Hepatocyte (in vitro differentiated cells): ENCODE measurements at regions not wholly inside any gene's neighbourhood (a gene's known extent, or its start where the extent isn't known, plus 50 kb on each side); places are given as distances from the start of the nearest gene placed in this dataset.

Source experiments
- CTCF ChIP-seq: fragments of 200-600 bp; sonication (generic); IDR thresholded peaks from 2 replicates; pipeline ENCODE4 v1.5.1; 2016; ENCODE audit warnings: antibody characterized with exemption, mild to moderate bottlenecking; ENCODE audit not compliant: poor library complexity
- EZH2 ChIP-seq: fragments of 200-600 bp; sonication (generic); IDR thresholded peaks from 2 replicates; pipeline ENCODE4 v1.6.1; 2016; ENCODE audit warnings: antibody characterized with exemption, mild to moderate bottlenecking, borderline replicate concordance
- EZH2phosphoT487 ChIP-seq: fragments of 200-600 bp; sonication (generic); IDR thresholded peaks from one replicate; pipeline ENCODE4 v1.6.1; 2018; ENCODE audit warnings: antibody characterized with exemption, mild to moderate bottlenecking, low read depth, moderate library complexity; ENCODE audit not compliant: unreplicated experiment, severe bottlenecking

- TF ChIP-seq CTCF (no peak), EZH2 (no peak), EZH2phosphoT487 (no peak)
Observed at GRCh38 chr6:10316373-10316721, 98.5 kb downstream of the TFAP2A start.
